ENCODE measurements at regions not wholly inside any gene's neighbourhood (a gene's known extent, or its start where the extent isn't known, plus 50 kb on each side); places are given as distances from the start of the nearest gene placed in this dataset.

DNA sequence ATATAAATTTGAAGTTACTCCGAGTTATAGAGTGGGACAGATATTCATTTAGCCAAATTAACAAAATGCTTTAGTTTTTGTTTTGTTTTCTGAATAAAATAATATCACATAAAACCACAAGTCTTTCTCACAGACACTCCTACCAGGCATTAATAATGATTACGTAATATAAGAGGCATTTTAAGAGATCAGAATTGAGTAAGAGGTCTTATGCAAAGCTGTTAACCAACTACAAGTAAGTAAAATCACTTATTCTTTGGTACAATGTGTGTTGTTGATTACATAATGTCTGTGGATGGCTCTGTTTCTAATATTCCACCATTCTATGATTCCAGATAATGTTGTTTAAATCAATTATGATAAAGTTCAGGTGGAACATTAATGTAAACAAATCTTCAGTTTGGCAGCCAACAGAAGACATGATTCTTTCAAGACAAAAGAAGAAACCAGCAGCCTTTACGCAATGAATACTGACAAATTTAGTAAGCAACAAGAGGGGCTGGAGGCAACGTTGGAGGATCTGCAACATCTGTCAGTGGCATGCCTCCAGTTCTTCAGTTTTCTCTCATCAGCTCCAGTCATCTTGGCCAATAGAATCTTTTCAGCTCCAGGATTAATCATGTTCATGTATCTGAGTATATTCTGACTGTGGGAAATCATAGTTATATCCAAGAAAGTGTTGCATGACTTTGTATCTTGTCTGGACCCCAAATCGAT, 403.8 kb downstream of the SLITRK5 start:
- TF ChIP-seq CTCF (IDR thresholded peaks at IDR 0.05; ENCODE audit: poor library complexity) (no peak), EZH2 (IDR thresholded peaks at IDR 0.05; ENCODE audit: borderline replicate concordance) (no peak), EZH2phosphoT487 (IDR thresholded peaks at IDR 0.05; ENCODE audit: low read depth, severe bottlenecking, unreplicated experiment) (no peak)
- Histone ChIP-seq H2AFZ (no peak overlapping the region), H3K27ac (no peak overlapping the region), H3K79me2 (no peaks in the 10 kb centered on the region), H4K20me1 (ENCODE audit: insufficient read depth, poor library complexity, severe bottlenecking) (no peaks in the 10 kb centered on the region), H3K27me3 (no peaks in the 10 kb centered on the region), H3K4me3 (no peak overlapping the region), H3K4me2 (no peak overlapping the region), H3K36me3 (replicated peaks; ENCODE audit: insufficient read depth, low read depth) (no peaks in the 10 kb centered on the region), H3K9me3 (ENCODE audit: low read depth) (no peaks in the 10 kb centered on the region), H3K4me1 (ENCODE audit: insufficient read depth) (no peaks in the 10 kb centered on the region), H3K9me2 (replicated peaks; ENCODE audit: insufficient read depth) (no peaks in the 10 kb centered on the region)
- no peak for DNase-seq (ENCODE audit: low spot score)
- WGBS (ENCODE audit: low lambda C conversion rate, missing lambda C conversion rate), result 89% methylated on average over 5 of the region's 5 CpGs

DNA sequence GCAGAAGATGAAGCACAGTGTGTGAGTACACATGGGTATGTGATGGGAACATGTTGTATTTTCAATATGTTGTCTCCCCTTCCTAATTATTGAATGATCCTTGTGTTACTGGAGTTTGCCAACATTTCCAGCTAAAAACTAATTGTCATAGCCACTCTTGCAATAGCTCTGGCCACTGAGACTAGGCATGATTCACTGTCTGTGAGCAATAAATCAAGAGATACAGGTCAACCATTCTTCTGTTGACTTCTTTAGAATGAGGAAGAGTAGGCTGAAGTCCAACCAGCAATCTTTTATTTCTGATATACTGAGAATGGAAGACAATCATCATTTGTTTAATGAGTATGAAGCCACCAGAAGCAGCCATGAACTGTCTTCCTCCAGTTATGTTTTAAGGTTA, 413.9 kb downstream of the SLITRK5 start:
- no peak overlapping the region for H3K27ac ChIP-seq
- no peaks in the 10 kb centered on the region for H4K20me1 ChIP-seq (ENCODE audit: insufficient read depth, poor library complexity, severe bottlenecking)
- no peak overlapping the region for H3K4me3 ChIP-seq
- TF ChIP-seq CTCF (IDR thresholded peaks at IDR 0.05; ENCODE audit: poor library complexity) (no peak), EZH2 (IDR thresholded peaks at IDR 0.05; ENCODE audit: borderline replicate concordance) (no peak), EZH2phosphoT487 (IDR thresholded peaks at IDR 0.05; ENCODE audit: low read depth, severe bottlenecking, unreplicated experiment) (no peak)
- no peaks in the 10 kb centered on the region for H3K9me2 ChIP-seq (replicated peaks; ENCODE audit: insufficient read depth)
- H3K27me3 ChIP-seq, result no peaks in the 10 kb centered on the region
- DNase-seq (ENCODE audit: low spot score), result no peak
- no peak overlapping the region for H3K4me2 ChIP-seq
- H3K9me3 ChIP-seq (ENCODE audit: low read depth), result no peaks in the 10 kb centered on the region
- H3K36me3 ChIP-seq (replicated peaks; ENCODE audit: insufficient read depth, low read depth), result no peaks in the 10 kb centered on the region
- no peak overlapping the region for H2AFZ ChIP-seq
- H3K79me2 ChIP-seq, result no peaks in the 10 kb centered on the region
- no peaks in the 10 kb centered on the region for H3K4me1 ChIP-seq (ENCODE audit: insufficient read depth)

- no peak overlapping the region for H3K4me2 ChIP-seq
- no peaks in the 10 kb centered on the region for H3K79me2 ChIP-seq
- WGBS (ENCODE audit: low lambda C conversion rate, missing lambda C conversion rate), result 89% methylated on average over 3 of the region's 3 CpGs
- no peaks in the 10 kb centered on the region for H3K36me3 ChIP-seq (replicated peaks; ENCODE audit: insufficient read depth, low read depth)
- H3K27me3 ChIP-seq, result no peaks in the 10 kb centered on the region
- no peak overlapping the region for H3K4me3 ChIP-seq
- TF ChIP-seq EZH2 (IDR thresholded peaks at IDR 0.05; ENCODE audit: borderline replicate concordance) (no peak), EZH2phosphoT487 (IDR thresholded peaks at IDR 0.05; ENCODE audit: low read depth, severe bottlenecking, unreplicated experiment) (no peak), CTCF (IDR thresholded peaks at IDR 0.05; ENCODE audit: poor library complexity) (no peak)
- H4K20me1 ChIP-seq (ENCODE audit: insufficient read depth, poor library complexity, severe bottlenecking), result no peaks in the 10 kb centered on the region
- H2AFZ ChIP-seq, result no peak overlapping the region
- no peak overlapping the region for H3K27ac ChIP-seq
- no peak for DNase-seq (ENCODE audit: low spot score)
- no peaks in the 10 kb centered on the region for H3K4me1 ChIP-seq (ENCODE audit: insufficient read depth)
- no peaks in the 10 kb centered on the region for H3K9me2 ChIP-seq (replicated peaks; ENCODE audit: insufficient read depth)
- no peaks in the 10 kb centered on the region for H3K9me3 ChIP-seq (ENCODE audit: low read depth)
Observed at GRCh38 chr13:88086577-88086976, 415.4 kb downstream of the SLITRK5 start.
